Mesendoderm (in vitro differentiated cells): ENCODE measurements at regions not wholly inside any gene's neighbourhood (a gene's known extent, or its start where the extent isn't known, plus 50 kb on each side); places are given as distances from the start of the nearest gene placed in this dataset.

Source experiments
- DNase-seq: peaks from one replicate; pipeline ENCODE4 v3.0.0; 2013
- H2AK5ac ChIP-seq: 2 replicates; pipeline ENCODE4 v1.6.1; 2013; ENCODE audit warnings: low read length, inconsistent platforms
- H2BK120ac ChIP-seq: 2 replicates; pipeline ENCODE4 v1.6.1; 2013; ENCODE audit warnings: low read depth, mild to moderate bottlenecking, low read length, moderate library complexity, mixed read lengths
- H2BK15ac ChIP-seq: replicated peaks from 2 replicates; pipeline ENCODE4 v1.6.1; 2013; ENCODE audit warnings: low read depth, mild to moderate bottlenecking, moderate library complexity
- H2BK5ac ChIP-seq: 2 replicates; pipeline ENCODE4 v1.6.1; 2013; ENCODE audit warnings: low read length, inconsistent platforms
- H3K18ac ChIP-seq: 2 replicates; pipeline ENCODE4 v1.6.1; 2013; ENCODE audit warnings: mild to moderate bottlenecking, low read length, mixed read lengths
- H3K23ac ChIP-seq: one replicate; pipeline ENCODE4 v1.6.1; 2013; ENCODE audit warnings: low read length
- H3K27ac ChIP-seq: 2 replicates; pipeline ENCODE4 v1.5.1; 2013; ENCODE audit warnings: low read depth, mild to moderate bottlenecking, inconsistent platforms, low read length, moderate library complexity
- H3K27me3 ChIP-seq: 2 replicates; pipeline ENCODE4 v1.6.1; 2013; ENCODE audit warnings: low read length, control low read depth, mild to moderate bottlenecking, inconsistent platforms; ENCODE audit not compliant: insufficient read depth, poor library complexity
- H3K36me3 ChIP-seq: 2 replicates; pipeline ENCODE4 v1.6.1; 2013; ENCODE audit warnings: low read length, inconsistent platforms; ENCODE audit not compliant: control insufficient read depth, insufficient read depth
- H3K4ac ChIP-seq: one replicate; pipeline ENCODE4 v1.6.1; 2013; ENCODE audit warnings: low read depth, mild to moderate bottlenecking, low read length, moderate library complexity
- H3K4me1 ChIP-seq: 2 replicates; pipeline ENCODE4 v1.6.1; 2013; ENCODE audit warnings: low read depth, low read length, inconsistent platforms; ENCODE audit not compliant: control insufficient read depth
- H3K4me2 ChIP-seq: 2 replicates; pipeline ENCODE4 v1.6.1; 2013; ENCODE audit warnings: low read length
- H3K4me3 ChIP-seq: 2 replicates; pipeline ENCODE4 v1.5.1; 2013; ENCODE audit warnings: mild to moderate bottlenecking, low read length
- H3K56ac ChIP-seq: one replicate; pipeline ENCODE4 v1.6.1; 2013; ENCODE audit warnings: low read length
- H3K79me1 ChIP-seq: 2 replicates; pipeline ENCODE4 v1.6.1; 2013; ENCODE audit warnings: low read length, inconsistent platforms
- H3K79me2 ChIP-seq: 2 replicates; pipeline ENCODE4 v1.6.1; 2013; ENCODE audit warnings: mild to moderate bottlenecking, low read length; ENCODE audit not compliant: control insufficient read depth, insufficient read depth
- H3K9ac ChIP-seq: 2 replicates; pipeline ENCODE4 v1.6.1; 2013; ENCODE audit warnings: low read length, inconsistent platforms
- H4K5ac ChIP-seq: one replicate; pipeline ENCODE4 v1.6.1; 2013; ENCODE audit warnings: low read length
- H4K8ac ChIP-seq: one replicate; pipeline ENCODE4 v1.6.1; 2013; ENCODE audit warnings: low read depth, mild to moderate bottlenecking, control low read depth, low read length, moderate library complexity
- WGBS: extraction: QIAGEN DNeasy Blood & Tissue Kit; methylation state at CpG from one replicate; pipeline ENCODE4 v1.1.7; 2013; ENCODE audit warnings: low lambda C conversion rate, missing lambda C conversion rate; ENCODE audit not compliant: insufficient coverage; ENCODE audit errors: extremely low coverage; 5-methylcytosine and 5-hydroxymethylcytosine counted together

DNA sequence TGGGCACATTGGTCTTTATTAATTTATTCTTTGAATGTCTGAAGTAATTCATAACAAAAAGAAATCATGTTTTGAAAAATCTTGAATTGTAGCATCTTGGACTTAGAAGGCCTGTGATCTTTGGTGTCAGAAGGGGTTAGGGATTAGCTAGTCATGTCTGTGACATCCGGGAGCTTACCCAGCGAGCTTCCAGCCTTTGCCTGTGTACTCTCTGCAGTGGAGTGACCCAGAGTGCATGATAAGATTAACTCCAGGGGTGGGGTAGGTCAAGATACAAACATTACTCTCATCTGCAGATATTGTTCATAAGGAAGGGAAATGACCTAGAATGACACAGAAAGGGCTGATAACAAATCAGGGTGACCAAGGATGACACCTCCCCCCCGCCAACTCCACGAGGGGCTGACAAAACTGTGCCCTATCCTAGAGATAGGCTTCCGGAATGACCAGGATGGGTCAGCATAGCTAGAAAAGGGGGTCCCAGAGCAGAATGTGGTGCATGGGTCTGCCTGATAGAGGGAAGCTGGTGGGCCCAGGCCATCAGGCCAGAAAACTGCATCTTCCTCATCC is 56.6 kb upstream of the BLCAP start:
- no peaks in the 10 kb centered on the region for H3K27me3 ChIP-seq
- no peak overlapping the region for H3K9ac ChIP-seq
- no peak for DNase-seq
- no peak overlapping the region for H2BK5ac ChIP-seq
- H3K18ac ChIP-seq = no peak overlapping the region
- no peak overlapping the region for H2BK15ac ChIP-seq
- H3K27ac ChIP-seq = no peak overlapping the region
- H3K79me1 ChIP-seq = no peaks in the 10 kb centered on the region
- no peak overlapping the region for H3K4ac ChIP-seq
- WGBS = no CpG with 5 or more reads among the region's 5 CpGs
- no peak overlapping the region for H3K23ac ChIP-seq
- H3K79me2 ChIP-seq = no peaks in the 10 kb centered on the region
- H3K36me3 ChIP-seq = no peaks in the 10 kb centered on the region
- H3K4me3 ChIP-seq = no peak overlapping the region
- H4K8ac ChIP-seq = no peak overlapping the region
- H2AK5ac ChIP-seq = no peak overlapping the region
- H2BK120ac ChIP-seq = no peak overlapping the region
- no peak overlapping the region for H4K5ac ChIP-seq
- no peak overlapping the region for H3K4me2 ChIP-seq
- no peak overlapping the region for H3K56ac ChIP-seq
- no peaks in the 10 kb centered on the region for H3K4me1 ChIP-seq

DNA sequence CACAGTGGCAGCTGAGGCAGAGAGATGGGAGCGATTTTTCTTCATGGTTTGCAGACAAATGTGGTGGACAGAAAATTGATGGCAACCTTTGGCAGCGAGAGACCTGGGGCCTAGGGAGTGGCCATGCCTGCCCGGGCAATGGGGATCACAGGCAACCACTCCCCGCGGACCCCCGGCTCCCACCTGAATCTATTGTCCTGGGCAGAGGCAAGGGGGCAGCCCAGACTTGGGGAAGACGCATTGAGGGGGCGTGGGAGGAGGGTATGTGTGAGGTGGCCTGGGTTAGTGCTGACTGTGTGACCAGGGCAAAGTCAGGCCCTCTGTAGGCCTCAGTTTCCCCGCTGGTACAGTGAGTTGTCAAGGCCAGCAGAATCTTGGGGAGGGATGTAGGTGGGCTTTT is 53.6 kb upstream of the BLCAP start:
- Histone ChIP-seq H3K56ac (no peak overlapping the region), H3K9ac (no peak overlapping the region), H4K5ac (no peak overlapping the region), H3K27ac (no peak overlapping the region), H2AK5ac (no peak overlapping the region), H3K79me1 (no peaks in the 10 kb centered on the region), H4K8ac (no peak overlapping the region), H3K79me2 (no peaks in the 10 kb centered on the region), H3K4me1 (no peaks in the 10 kb centered on the region), H3K27me3 (no peaks in the 10 kb centered on the region), H3K18ac (no peak overlapping the region), H3K4me2 (no peak overlapping the region), H3K36me3 (no peaks in the 10 kb centered on the region), H2BK120ac (no peak overlapping the region), H3K4ac (no peak overlapping the region), H2BK5ac (no peak overlapping the region), H3K23ac (no peak overlapping the region), H3K4me3 (no peak overlapping the region), H2BK15ac (no peak overlapping the region)
- no peak for DNase-seq
- WGBS = no CpG with 5 or more reads among the region's 9 CpGs

DNA sequence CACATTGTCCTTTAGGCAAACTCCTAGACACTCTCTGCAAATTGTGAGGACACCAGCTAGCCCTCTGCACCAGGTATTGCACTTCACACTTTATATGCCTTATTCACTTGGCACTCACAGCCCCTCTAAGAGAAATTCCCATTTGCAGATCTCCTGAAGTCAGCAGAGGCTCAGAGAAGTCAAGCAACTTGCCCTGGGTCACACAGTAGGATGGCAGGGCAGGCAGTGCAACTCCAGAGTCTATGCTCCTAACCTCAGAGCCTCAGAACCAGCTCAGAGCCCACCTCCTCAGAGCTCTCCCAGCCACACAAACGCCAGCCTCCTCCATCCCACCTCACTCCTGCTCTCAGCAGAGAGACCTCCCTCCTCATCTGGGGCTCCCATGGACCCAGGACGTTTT is 52.4 kb upstream of the BLCAP start:
- WGBS = no CpG with 5 or more reads among the region's 2 CpGs
- Histone ChIP-seq H3K56ac (no peak overlapping the region), H3K4me1 (no peaks in the 10 kb centered on the region), H3K4ac (no peak overlapping the region), H4K5ac (no peak overlapping the region), H3K27me3 (no peaks in the 10 kb centered on the region), H4K8ac (no peak overlapping the region), H3K27ac (no peak overlapping the region), H3K4me3 (no peak overlapping the region), H2BK5ac (no peak overlapping the region), H3K9ac (no peak overlapping the region), H3K23ac (no peak overlapping the region), H2BK120ac (no peak overlapping the region), H2AK5ac (no peak overlapping the region), H3K4me2 (no peak overlapping the region), H3K36me3 (no peaks in the 10 kb centered on the region), H2BK15ac (no peak overlapping the region), H3K79me2 (no peaks in the 10 kb centered on the region), H3K79me1 (no peaks in the 10 kb centered on the region), H3K18ac (no peak overlapping the region)
- no peak for DNase-seq

DNA sequence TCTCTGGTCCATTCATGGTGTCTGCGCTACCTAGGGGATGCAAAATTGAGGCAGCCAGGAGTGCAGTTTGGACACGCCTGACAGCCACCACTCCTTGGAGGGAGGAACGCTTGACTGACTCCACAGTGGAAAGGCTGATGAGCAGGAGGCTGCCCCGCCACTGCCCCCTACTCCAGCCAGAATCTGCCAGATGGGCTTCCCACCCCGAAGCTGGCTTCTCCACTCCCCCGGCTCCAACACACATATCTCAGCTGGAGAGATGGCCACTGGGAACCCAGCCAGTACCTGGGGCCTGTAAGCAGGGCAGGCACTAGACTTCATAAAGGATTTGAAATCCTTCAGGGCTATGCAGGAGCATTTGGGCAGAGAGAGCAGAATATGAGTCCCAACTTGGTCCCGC is 51.4 kb upstream of the BLCAP start:
- Histone ChIP-seq H2BK5ac (no peak overlapping the region), H3K4me3 (no peak overlapping the region), H3K79me1 (no peaks in the 10 kb centered on the region), H2AK5ac (no peak overlapping the region), H4K8ac (no peak overlapping the region), H3K4me1 (no peaks in the 10 kb centered on the region), H3K27me3 (no peaks in the 10 kb centered on the region), H3K4ac (no peak overlapping the region), H3K23ac (no peak overlapping the region), H4K5ac (no peak overlapping the region), H3K9ac (no peak overlapping the region), H2BK120ac (no peak overlapping the region), H3K36me3 (no peaks in the 10 kb centered on the region), H3K56ac (no peak overlapping the region), H3K18ac (no peak overlapping the region), H2BK15ac (no peak overlapping the region), H3K27ac (no peak overlapping the region), H3K4me2 (no peak overlapping the region), H3K79me2 (no peaks in the 10 kb centered on the region)
- no peak for DNase-seq
- WGBS = no CpG with 5 or more reads among the region's 7 CpGs

DNA sequence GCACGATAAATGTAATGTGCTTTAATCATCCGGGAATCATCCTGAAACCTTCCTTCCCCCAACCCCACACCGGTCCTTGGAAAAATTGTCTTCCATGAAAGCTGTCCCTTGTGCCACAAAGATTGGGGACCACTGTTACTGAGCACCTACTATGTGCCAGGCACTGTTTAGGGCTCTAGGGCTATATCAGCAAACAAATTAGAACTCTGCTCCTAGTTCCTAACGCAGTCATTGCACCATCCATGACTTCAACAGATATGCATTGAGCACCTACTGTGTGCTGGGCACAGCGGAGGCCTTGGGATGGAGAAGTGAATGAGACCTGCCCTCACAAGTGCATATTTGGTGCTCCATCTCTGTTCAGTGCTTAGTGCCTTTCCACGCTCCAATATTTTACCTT is 50.3 kb upstream of the BLCAP start:
- H2AK5ac ChIP-seq = no peak overlapping the region
- H2BK5ac ChIP-seq = no peak overlapping the region
- H2BK120ac ChIP-seq = no peak overlapping the region
- no peaks in the 10 kb centered on the region for H3K79me1 ChIP-seq
- no peak overlapping the region for H2BK15ac ChIP-seq
- no peaks in the 10 kb centered on the region for H3K36me3 ChIP-seq
- no peak overlapping the region for H3K9ac ChIP-seq
- DNase-seq = no peak
- H3K4me2 ChIP-seq = no peak overlapping the region
- no peak overlapping the region for H3K27ac ChIP-seq
- H3K23ac ChIP-seq = no peak overlapping the region
- H3K4ac ChIP-seq = no peak overlapping the region
- no peaks in the 10 kb centered on the region for H3K27me3 ChIP-seq
- H4K5ac ChIP-seq = no peak overlapping the region
- H3K18ac ChIP-seq = no peak overlapping the region
- no CpG with 5 or more reads among the region's 6 CpGs for WGBS
- H3K56ac ChIP-seq = no peak overlapping the region
- no peaks in the 10 kb centered on the region for H3K4me1 ChIP-seq
- H4K8ac ChIP-seq = no peak overlapping the region
- H3K79me2 ChIP-seq = no peaks in the 10 kb centered on the region
- no peak overlapping the region for H3K4me3 ChIP-seq
